Mucosa of rectum (tissue), 2 donors: ENCODE measurements at regions not wholly inside any gene's neighbourhood (a gene's known extent, or its start where the extent isn't known, plus 50 kb on each side); places are given as distances from the start of the nearest gene placed in this dataset.
"Not testable (repeated sequence)": the region's sequence is repeated elsewhere in the genome, so short reads cannot be mapped to it uniquely, and the experiment has no call there.

Experiments
- H3K27ac ChIP-seq, 2 donors: one replicate each; pipeline ENCODE4 v1.7.0; 2013; ENCODE audit warnings: inconsistent platforms in 2 of 2, low read depth in 2 of 2, low read length in 2 of 2
- H3K27me3 ChIP-seq, 2 donors: one replicate each; pipeline ENCODE4 v1.7.0; 2013; ENCODE audit warnings: low read length in 2 of 2; ENCODE audit not compliant: control insufficient read depth in 2 of 2, insufficient read depth in 2 of 2
- H3K36me3 ChIP-seq, 2 donors: one replicate each; pipeline ENCODE4 v1.7.0; 2013; ENCODE audit warnings: low read length in 2 of 2; ENCODE audit not compliant: control insufficient read depth in 2 of 2, insufficient read depth in 2 of 2
- H3K4me1 ChIP-seq, 2 donors: one replicate each; pipeline ENCODE4 v1.7.0; 2013; ENCODE audit warnings: low read length in 2 of 2, mild to moderate bottlenecking in 1 of 2; ENCODE audit not compliant: control insufficient read depth in 2 of 2, insufficient read depth in 2 of 2
- H3K4me3 ChIP-seq, 2 donors: one replicate each; pipeline ENCODE4 v1.7.0; 2013; ENCODE audit warnings: low read length in 2 of 2
- H3K9ac ChIP-seq, 2 donors: one replicate each; pipeline ENCODE4 v1.7.0; 2013; ENCODE audit warnings: low read length in 2 of 2, low read depth in 1 of 2, mild to moderate bottlenecking in 1 of 2
- H3K9me3 ChIP-seq, 2 donors: one replicate each; pipeline ENCODE4 v1.7.0; 2013; ENCODE audit warnings: low read length in 2 of 2; ENCODE audit not compliant: control insufficient read depth in 2 of 2
- donor health status: healthy.
- donor health status: Normal muscosa, but diverticular disease.

DNA sequence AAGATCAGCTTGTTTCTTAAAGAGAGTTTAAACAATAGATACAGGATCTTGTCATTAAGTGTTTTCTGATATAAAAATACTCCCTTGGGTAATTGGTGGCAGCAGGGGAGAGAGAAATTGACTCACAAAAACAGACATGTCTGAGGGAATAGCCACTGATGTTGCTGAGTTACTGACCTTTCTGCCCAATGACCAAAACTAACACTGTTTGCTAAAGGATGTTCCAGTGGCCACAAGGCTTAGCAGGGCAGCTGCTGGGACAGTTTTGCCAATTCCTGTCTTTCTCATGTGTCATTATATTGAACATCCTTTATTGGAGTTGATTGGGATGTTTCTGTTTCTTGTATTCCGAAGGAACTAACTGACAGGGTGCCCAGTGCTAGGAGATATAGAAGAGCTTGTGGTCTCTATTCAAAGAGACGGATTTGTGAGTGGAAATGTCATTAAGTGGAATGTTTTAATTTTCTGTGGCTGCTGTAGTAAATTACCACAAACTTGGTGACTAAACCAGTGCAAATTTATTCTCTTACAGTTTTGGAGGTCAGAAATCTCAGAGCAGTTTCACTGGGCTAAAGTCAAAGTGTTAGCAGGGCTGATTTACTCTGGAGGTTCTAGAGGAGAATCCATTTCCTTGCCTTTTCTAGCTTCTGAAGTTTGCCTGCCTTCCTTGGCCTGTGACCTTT lies 124.8 kb upstream of the RMDN2 start:
- Histone ChIP-seq H3K9ac (no peak overlapping the region), H3K27me3 (no peaks in the 10 kb centered on the region), H3K27ac (no peak overlapping the region), H3K4me1 (peaks cover 3 to 9% of the 10 kb centered on the region in 2 donors), H3K9me3 (no peaks in the 10 kb centered on the region), H3K4me3 (no peak overlapping the region), H3K36me3 (no peaks in the 10 kb centered on the region)

DNA sequence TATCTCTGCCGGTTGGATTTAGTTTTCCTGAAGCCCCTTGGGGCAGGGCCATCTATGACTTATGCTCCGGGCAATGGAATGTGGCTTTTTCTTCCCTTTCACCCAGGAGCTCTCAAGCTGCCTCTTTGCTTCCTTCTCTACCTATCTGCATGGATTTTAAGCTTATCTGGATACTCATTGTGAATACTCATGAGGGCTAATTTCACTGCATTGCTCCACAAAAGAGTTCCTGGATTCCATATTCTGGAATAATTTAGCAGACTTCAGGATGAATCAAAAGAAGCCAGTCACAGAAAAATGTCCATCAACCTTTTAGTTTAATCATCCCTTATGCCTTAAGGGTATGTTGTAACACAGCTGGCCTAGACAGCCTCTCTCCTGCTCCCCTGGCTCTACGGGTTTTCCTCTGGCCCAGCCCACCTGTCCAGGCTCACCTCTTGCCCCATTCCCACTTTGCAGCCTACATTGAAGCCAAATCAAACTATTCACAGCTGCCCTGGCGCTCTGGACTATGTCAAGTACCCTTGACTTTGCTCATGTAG lies 122.8 kb upstream of the RMDN2 start:
- no peak overlapping the region for H3K9ac ChIP-seq
- no peaks in the 10 kb centered on the region for H3K9me3 ChIP-seq
- H3K4me1 ChIP-seq = peaks cover 3 to 9% of the 10 kb centered on the region in 2 donors
- no peak overlapping the region for H3K27ac ChIP-seq
- H3K4me3 ChIP-seq = no peak overlapping the region
- H3K27me3 ChIP-seq = no peaks in the 10 kb centered on the region
- H3K36me3 ChIP-seq = no peaks in the 10 kb centered on the region

DNA sequence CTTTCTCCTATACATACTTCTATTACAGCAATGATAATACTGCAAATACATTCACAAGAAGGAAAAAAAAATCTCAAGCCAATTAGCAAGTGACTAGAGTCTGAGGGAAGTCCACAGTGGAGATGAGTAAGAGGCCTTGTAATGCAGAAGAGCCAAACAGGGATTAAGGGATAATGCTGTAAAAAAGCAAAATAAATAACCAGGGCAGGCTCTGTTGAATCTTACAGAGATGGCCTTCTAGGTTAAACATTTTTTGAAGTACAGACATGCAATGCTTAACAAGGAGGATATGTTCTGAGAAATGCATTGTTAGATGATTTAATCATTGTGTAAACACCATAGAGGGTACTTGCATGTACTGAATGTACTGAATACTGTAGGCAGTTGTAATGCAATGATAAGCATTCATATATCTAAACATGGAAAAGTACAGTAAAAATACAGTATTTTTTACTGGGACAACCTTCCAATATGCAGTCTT lies 122.1 kb upstream of the RMDN2 start:
- Histone ChIP-seq H3K9ac (no peak overlapping the region), H3K36me3 (no peaks in the 10 kb centered on the region), H3K4me1 (peaks cover 3 to 9% of the 10 kb centered on the region in 2 donors), H3K9me3 (no peaks in the 10 kb centered on the region), H3K27me3 (no peaks in the 10 kb centered on the region), H3K27ac (peak overlapping the region in 1 of 2 donors; percentile 10), H3K4me3 (no peak overlapping the region)

DNA sequence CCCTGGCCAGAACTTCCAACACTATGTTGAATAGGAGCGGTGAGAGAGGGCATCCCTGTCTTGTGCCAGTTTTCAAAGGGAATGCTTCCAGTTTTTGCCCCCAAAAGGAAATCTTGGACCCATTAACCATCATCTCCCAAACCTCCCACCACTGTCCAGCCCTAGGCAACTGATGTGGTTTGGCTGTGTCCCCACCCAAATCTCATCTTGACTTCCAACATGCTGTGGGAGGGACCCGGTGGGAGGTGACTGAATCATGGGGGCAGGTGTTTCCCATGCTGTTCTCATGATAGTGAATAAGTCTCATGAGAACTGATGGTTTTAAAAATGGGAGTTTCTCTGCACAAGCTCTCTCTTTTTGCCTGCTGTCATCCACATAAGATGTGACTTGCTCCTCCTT lies 119.1 kb upstream of the RMDN2 start:
- not testable (repeated sequence) for H3K36me3 ChIP-seq, H3K4me1 ChIP-seq, H3K9ac ChIP-seq, H3K9me3 ChIP-seq, H3K27ac ChIP-seq, H3K27me3 ChIP-seq, H3K4me3 ChIP-seq

DNA sequence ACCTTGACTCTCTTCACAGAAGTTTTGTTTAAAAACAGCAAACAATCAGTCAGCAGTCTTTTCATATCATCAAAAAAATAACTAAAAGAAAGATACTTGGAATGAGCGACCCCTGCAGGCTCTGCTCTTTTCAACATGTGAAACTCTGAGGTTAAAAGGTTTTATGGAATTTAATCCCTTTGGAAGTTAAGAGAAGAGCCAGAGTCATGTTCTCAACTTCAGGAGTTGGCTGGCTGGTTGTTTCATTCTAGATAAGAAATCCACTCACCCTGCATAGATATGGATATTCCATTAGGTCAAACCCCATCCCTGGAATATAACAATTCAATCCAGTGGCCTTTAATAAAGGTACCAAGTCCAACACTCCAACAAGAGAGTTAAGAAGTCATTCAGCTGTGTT lies 115.6 kb upstream of the RMDN2 start:
- Histone ChIP-seq H3K9ac (no peak overlapping the region), H3K9me3 (no peaks in the 10 kb centered on the region), H3K27me3 (no peaks in the 10 kb centered on the region), H3K4me3 (no peak overlapping the region), H3K36me3 (no peaks in the 10 kb centered on the region), H3K4me1 (no peaks in the 10 kb centered on the region), H3K27ac (no peak overlapping the region)

DNA sequence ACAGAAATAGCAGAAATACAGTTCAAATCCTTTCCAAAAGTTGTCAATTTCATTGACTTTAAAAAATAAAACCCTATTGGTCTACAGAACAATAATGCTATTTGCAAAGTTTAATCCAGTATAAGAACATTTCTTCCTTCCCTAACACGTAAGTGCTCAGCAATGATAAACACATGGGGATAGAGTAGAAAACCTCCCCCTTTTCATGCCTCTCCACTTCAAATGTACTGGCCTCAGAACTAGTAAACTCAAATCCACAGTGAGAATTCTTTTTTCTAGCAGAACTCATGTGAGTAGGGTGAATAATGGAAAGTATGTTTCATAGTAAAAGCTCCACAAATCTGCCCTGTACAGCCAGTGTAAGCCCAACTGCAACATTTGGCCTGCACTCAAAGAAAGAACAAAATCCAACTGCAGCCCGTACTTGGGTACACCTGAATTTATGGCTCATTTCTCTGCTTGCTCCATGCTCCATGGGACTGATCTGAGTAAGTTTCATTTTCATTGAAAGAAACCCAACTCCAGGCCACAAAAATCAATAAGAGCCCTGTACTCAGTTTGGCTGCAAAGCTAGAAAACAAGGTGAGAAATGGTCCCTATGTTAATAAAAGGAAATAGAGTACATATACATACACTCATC lies 115.0 kb upstream of the RMDN2 start:
- no peaks in the 10 kb centered on the region for H3K4me1 ChIP-seq
- no peak overlapping the region for H3K4me3 ChIP-seq
- no peak overlapping the region for H3K9ac ChIP-seq
- H3K27me3 ChIP-seq = no peaks in the 10 kb centered on the region
- no peak overlapping the region for H3K27ac ChIP-seq
- H3K9me3 ChIP-seq = no peaks in the 10 kb centered on the region
- no peaks in the 10 kb centered on the region for H3K36me3 ChIP-seq

DNA sequence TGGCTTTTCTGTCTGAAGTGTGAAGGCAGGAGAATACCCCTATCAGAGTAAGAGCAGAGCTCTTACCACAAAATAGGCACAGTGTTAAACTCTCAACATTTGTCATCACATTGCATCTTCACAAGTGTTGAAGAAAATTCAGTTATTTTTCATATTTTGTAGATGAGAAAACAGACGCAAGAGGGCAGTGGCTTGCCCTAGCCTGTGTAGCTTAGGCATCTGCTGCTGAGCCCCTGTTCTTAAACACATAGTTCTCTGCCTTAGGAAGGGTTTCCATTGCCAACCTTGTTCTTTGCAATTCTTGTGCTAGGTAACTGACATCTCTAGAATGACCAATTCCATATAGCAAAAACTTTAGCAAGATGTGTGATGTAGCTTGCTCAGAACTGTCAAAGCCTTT lies 112.7 kb upstream of the RMDN2 start:
- H3K9ac ChIP-seq = no peak overlapping the region
- no peaks in the 10 kb centered on the region for H3K27me3 ChIP-seq
- no peaks in the 10 kb centered on the region for H3K9me3 ChIP-seq
- H3K4me1 ChIP-seq = no peaks in the 10 kb centered on the region
- H3K36me3 ChIP-seq = no peaks in the 10 kb centered on the region
- no peak overlapping the region for H3K27ac ChIP-seq
- no peak overlapping the region for H3K4me3 ChIP-seq

DNA sequence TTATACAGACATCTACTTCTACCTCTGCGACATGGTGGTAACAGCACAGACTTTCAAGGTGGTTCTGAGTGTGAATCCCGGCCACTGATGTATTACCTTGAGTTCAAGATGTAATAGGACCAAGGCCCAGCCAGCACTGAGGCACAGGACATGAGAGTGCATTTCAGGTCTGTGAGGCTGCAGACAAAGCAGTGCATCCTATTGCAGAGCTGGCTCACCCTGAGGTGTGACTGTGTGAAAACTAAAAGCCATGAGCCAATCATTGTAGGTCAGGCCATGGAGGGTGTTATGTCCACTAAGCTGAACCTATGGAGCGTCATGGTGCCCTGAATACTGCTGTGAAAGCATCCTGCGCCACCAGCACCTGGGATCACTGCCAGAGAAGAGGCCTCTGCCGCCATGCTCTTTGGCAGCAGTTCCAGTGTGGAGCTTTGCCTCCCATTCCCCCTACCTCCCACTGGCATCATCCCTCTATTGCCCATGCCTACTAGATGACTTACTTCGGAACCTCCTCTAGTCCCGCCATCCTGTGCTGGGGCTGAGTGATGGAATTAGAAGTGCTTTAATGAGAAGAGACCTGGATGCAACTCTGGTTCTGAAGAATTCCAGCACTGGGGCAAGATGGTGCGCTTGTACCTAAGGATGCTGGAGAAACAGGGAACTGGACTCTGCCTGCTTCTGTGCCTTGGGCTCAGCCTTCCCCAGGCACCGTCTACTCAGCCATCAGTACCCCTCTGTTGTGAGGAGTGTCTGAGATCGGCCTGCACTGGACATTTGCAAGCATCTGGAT lies 112.0 kb upstream of the RMDN2 start:
- H3K9me3 ChIP-seq = no peaks in the 10 kb centered on the region
- no peaks in the 10 kb centered on the region for H3K36me3 ChIP-seq
- H3K4me3 ChIP-seq = no peak overlapping the region
- no peaks in the 10 kb centered on the region for H3K4me1 ChIP-seq
- no peak overlapping the region for H3K9ac ChIP-seq
- H3K27me3 ChIP-seq = no peaks in the 10 kb centered on the region
- H3K27ac ChIP-seq = no peak overlapping the region

DNA sequence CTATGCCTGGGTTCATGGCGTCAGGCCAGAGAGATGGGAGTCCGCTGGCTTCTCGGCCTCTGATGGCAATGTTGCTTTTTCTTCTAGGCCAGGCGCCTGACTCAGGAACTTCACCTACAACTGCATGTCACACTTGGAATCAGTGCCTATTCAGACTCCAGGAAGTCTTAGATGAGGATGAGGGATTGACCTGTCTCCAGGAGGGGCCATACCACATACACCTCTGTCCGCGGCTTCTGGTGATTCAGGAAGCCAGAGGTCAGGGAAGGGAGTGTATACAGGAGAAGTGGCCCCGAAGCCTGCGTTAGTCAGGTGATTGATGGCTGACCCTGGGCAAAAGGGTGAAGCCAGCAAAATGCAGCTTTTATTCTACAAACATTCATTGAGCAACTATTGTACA lies 109.1 kb upstream of the RMDN2 start:
- H3K4me3 ChIP-seq = no peak overlapping the region
- H3K36me3 ChIP-seq = no peaks in the 10 kb centered on the region
- no peaks in the 10 kb centered on the region for H3K27me3 ChIP-seq
- no peaks in the 10 kb centered on the region for H3K4me1 ChIP-seq
- H3K9me3 ChIP-seq = peaks cover 0 to 2% of the 10 kb centered on the region in 2 donors
- H3K9ac ChIP-seq = no peak overlapping the region
- no peak overlapping the region for H3K27ac ChIP-seq

DNA sequence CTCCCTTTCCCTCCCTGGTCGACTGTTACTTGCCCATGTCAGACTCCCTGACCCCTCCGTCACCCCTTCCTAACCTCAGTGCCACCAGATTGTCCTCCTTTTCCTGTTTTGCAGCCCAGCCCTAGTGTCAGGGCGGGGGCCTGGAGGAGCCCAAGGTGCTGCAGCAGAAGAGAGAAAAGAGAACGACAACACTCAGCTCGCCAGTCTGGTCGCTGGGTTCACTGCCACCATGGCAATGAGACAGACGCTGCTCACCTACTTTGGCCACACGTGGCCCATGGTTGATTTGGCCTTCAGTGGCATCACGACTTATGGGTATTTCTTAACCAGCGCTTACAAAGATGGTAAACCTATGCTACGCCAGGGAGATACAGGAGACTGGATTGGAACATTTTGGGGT lies 108.4 kb upstream of the RMDN2 start:
- no peaks in the 10 kb centered on the region for H3K27me3 ChIP-seq
- no peaks in the 10 kb centered on the region for H3K4me1 ChIP-seq

More for the DNA sequence above, 108.4 kb upstream of the RMDN2 start:
- H3K9me3 ChIP-seq = peaks cover 0 to 2% of the 10 kb centered on the region in 2 donors
- no peak overlapping the region for H3K9ac ChIP-seq
- no peak overlapping the region for H3K27ac ChIP-seq
- H3K36me3 ChIP-seq = no peaks in the 10 kb centered on the region
- no peak overlapping the region for H3K4me3 ChIP-seq
